GM19035 (cell line): ENCODE measurements at regions not wholly inside any gene's neighbourhood (a gene's known extent, or its start where the extent isn't known, plus 50 kb on each side); places are given as distances from the start of the nearest gene placed in this dataset.

Experiments
- ATAC-seq: cut with Tn5 transposase; IDR thresholded peaks from one replicate; pipeline ENCODE4 v1.9.1; 2021; ENCODE audit not compliant: unreplicated experiment

DNA sequence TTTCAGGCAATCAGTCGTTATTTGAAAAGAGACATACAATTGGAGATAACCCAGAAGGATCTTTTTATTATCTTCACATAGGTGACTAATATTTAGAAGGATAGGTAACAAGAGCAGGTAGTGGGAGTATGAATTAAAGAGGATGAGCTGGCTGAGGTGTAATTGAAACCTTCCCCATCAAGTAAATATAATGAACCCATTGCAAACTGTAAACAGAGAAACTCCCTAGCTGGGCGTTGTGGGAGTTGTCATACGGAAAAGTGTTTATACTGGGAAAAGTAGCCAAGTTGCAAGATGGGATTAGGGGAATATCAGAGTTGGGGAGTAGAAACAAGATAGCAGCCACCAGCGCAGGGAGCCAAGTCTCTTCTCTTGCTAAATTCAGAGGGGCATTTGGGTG, 448.4 kb downstream of the COG6 start:
- no peak for ATAC-seq

DNA sequence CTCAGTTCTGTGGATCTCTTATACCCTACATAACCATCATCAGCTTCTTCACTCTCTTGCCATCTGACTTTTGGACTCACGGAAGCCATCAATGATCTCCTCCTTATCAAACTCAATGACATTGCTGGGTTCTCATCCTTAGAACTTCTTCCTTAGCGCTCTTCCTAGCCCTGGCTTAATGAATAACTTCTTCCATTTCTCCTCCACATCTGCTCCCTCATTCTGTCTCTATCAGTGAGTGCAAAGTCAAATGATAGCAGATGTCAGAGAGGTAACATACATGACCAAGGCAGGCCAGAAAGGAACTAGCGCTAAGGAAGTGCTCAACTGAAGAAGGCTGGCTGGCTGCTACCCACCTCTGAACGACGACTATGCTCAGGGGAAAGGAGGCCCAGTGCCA, 449.8 kb downstream of the COG6 start:
- no peak for ATAC-seq

GRCh38 chr13:40109351-40109844, 453.9 kb downstream of the COG6 start:
- ATAC-seq: no peak

GRCh38 chr13:40113643-40114304, 458.3 kb downstream of the COG6 start:
- ATAC-seq: no peak

- no peak for ATAC-seq
These were observed 458.9 kb downstream of the COG6 start for GRCh38 chr13:40114305-40114896.

GRCh38 chr13:40115426-40115825, 460.0 kb downstream of the COG6 start:
- no peak for ATAC-seq

DNA sequence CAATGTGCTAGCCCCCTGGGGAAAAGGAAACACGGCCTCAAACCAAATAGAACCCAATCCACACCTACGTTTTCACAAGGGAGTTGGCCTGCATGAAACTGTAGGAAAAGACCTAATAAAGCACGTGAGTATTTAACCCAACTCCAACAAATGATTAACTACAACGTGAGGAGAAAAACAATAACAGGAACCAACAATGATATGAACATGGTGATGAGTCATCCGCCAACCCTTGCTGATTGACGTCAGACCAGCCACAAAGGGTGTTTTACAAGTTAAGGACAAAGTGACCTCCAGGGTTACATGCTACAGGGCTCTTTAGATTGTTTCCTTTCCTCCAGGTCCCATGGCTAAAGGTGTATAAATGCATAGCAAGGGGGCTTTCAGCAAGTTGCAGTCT, 460.5 kb downstream of the COG6 start:
- no peak for ATAC-seq

GRCh38 chr13:40118337-40118736, 462.9 kb downstream of the COG6 start:
- ATAC-seq: no peak

GRCh38 chr13:40119852-40120251, 464.4 kb downstream of the COG6 start:
- ATAC-seq: no peak

GRCh38 chr13:40120288-40120687, 464.8 kb downstream of the COG6 start:
- ATAC-seq: no peak

DNA sequence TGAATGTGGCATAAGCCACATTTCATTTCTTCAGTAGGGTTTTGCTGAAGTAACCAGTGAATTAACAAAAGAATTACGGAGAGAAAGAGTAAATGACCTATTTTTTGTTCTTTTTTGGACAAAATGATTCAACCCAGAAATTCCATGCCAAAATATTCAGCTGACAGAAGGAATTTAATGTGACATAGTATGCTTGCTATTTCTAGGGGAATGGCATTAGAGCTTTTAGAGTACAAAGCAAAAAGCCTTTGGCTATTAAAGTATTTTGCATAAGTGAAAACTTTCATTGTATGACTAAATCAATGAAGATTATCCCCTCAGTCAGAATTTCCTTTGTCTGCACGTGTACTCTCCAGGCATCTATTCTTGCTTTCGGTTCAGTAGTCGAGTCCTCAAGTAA, 465.3 kb downstream of the COG6 start:
- no peak for ATAC-seq

GRCh38 chr13:40121722-40122121, 466.3 kb downstream of the COG6 start:
- no peak for ATAC-seq

- ATAC-seq: no peak
These were observed 468.6 kb downstream of the COG6 start for GRCh38 chr13:40123962-40124632.

DNA sequence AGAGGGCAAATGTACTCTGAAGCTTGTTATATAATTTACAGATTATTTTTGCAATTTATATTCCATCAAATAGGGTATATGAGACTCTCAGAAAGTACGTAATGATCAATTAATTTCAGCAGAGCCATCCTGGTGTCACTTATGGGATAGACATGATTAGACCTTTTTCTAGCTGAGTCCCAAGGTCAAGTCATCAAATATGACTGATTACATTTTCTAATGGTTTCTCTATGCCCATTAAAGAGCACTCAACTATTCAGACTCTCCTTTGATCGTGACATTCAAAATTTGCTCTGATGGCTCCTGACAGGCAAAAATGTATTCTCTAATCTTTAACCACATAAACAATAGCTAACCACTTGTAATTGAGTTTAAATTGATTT, 469.2 kb downstream of the COG6 start:
- ATAC-seq: no peak

GRCh38 chr13:40125336-40125735, 469.9 kb downstream of the COG6 start:
- no peak for ATAC-seq

GRCh38 chr13:40126306-40127085, 471.0 kb downstream of the COG6 start:
- no peak for ATAC-seq

- no peak for ATAC-seq
These were observed 472.0 kb downstream of the COG6 start for GRCh38 chr13:40127476-40127875.

- ATAC-seq: no peak
These were observed 472.5 kb downstream of the COG6 start for GRCh38 chr13:40127925-40128324.

- ATAC-seq: no peak
These were observed 474.0 kb downstream of the COG6 start for GRCh38 chr13:40129467-40129866.

DNA sequence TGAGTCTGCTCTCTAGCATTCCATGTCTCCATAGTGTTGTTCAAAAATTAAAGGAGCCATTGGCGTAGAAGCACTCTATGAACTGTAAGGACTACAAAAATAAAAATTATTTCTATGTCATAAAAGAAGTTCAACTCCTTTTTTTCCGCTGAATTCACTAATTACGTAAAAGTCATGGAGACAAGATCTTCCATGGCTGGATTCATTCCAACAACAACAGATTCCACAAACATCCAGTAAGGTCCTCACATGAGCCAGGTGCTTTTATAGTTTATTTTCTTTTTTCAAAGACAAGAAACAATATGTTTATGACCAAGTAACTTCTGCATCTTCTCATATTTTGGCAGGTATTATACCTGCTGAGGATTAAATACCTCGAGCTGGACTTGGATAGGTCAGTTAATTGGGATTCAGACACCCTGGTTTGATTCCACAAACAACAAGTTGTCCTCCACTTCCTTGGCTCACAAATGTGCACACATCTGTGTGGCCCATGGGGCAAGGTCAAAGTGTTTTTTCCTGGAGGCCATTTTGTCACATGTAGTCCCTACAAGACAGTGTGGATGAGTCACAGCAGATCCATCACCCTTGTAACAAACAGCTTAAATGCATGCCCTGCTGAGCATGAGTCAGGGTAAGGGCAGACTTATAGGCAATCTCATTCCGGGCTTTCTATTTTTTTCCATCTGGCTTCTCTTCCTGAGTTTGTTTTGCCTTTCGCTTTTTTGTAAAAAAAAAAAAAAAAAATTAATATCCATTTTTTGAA, 475.6 kb downstream of the COG6 start:
- ATAC-seq: no peak

- ATAC-seq: no peak
These were observed 476.8 kb downstream of the COG6 start for GRCh38 chr13:40132249-40132648.
